Naive B cell (primary cell): ENCODE measurements at regions not wholly inside any gene's neighbourhood (a gene's known extent, or its start where the extent isn't known, plus 50 kb on each side); places are given as distances from the start of the nearest gene placed in this dataset.
A peak's percentile ranks its signal among the peaks of the same experiment; 100 is the strongest.

Experiments used
- ATAC-seq, 2 donors: fragments of 150-1000 bp; cut with Tn5 transposase; 2 replicates each; pipeline ENCODE4 v1.10.0; 2021; ENCODE audit warnings: low read depth in 2 of 2, mild to moderate bottlenecking in 2 of 2, moderate library complexity in 2 of 2
- DNase-seq: peaks from one replicate; pipeline ENCODE4 v3.0.0; 2022
- H3K27ac Mint-ChIP-seq, 6 donors: one replicate each; pipeline ENCODE4 v1.8.0; 2020 to 2022; ENCODE audit warnings: mild to moderate bottlenecking in 6 of 6, mixed read lengths in 6 of 6, moderate library complexity in 5 of 6, inconsistent platforms in 2 of 6
- H3K27me3 Mint-ChIP-seq, 3 donors: one replicate each; pipeline ENCODE4 v1.8.0; 2021 to 2022; ENCODE audit warnings: mixed read lengths in 3 of 3, mild to moderate bottlenecking in 1 of 3
- H3K36me3 Mint-ChIP-seq, 2 donors: one replicate each; pipeline ENCODE4 v1.8.0; 2020 to 2022; ENCODE audit warnings: mixed read lengths in 2 of 2, inconsistent platforms in 1 of 2, mild to moderate bottlenecking in 1 of 2
- H3K4me1 Mint-ChIP-seq, 3 donors: one replicate each; pipeline ENCODE4 v1.8.0; 2020 to 2022; ENCODE audit warnings: mixed read lengths in 3 of 3, inconsistent platforms in 1 of 3, mild to moderate bottlenecking in 1 of 3, moderate library complexity in 1 of 3
- H3K4me3 Mint-ChIP-seq, 8 donors: one replicate each; pipeline ENCODE4 v1.8.0; 2020 to 2022; ENCODE audit warnings: mild to moderate bottlenecking in 8 of 8, mixed read lengths in 8 of 8, moderate library complexity in 8 of 8, inconsistent platforms in 2 of 8
- H3K9me3 Mint-ChIP-seq, 7 donors: one replicate each; pipeline ENCODE4 v1.8.0; 2020 to 2022; ENCODE audit warnings: mixed read lengths in 7 of 7, mild to moderate bottlenecking in 5 of 7, inconsistent platforms in 2 of 7, moderate library complexity in 1 of 7

GRCh38 chr4:81963015-81963762, 410.6 kb downstream of the HNRNPD start:
- ATAC-seq = no peak

GRCh38 chr4:81960961-81961360, 412.8 kb downstream of the HNRNPD start:
- H3K4me1 Mint-ChIP-seq = peaks cover 6 to 10% (median 6%) of the 10 kb centered on the region in 3 donors
- no peaks in the 10 kb centered on the region for H3K9me3 Mint-ChIP-seq
- no peaks in the 10 kb centered on the region for H3K36me3 Mint-ChIP-seq
- no peak overlapping the region for H3K27ac Mint-ChIP-seq
- no peak overlapping the region for H3K4me3 Mint-ChIP-seq
- ATAC-seq = no peak
- DNase-seq = no peak
- peaks cover 5 to 23% (median 10%) of the 10 kb centered on the region in 3 donors for H3K27me3 Mint-ChIP-seq

More at GRCh38 chr4:81963015-81963762, 410.6 kb downstream of the HNRNPD start:
- no peaks in the 10 kb centered on the region for H3K36me3 Mint-ChIP-seq
- DNase-seq = no peak
- H3K4me3 Mint-ChIP-seq = no peak overlapping the region
- no peaks in the 10 kb centered on the region for H3K9me3 Mint-ChIP-seq
- H3K4me1 Mint-ChIP-seq = peaks cover 7 to 12% (median 12%) of the 10 kb centered on the region in 3 donors
- H3K27ac Mint-ChIP-seq = no peak overlapping the region
- H3K27me3 Mint-ChIP-seq = peaks cover 4 to 12% (median 5%) of the 10 kb centered on the region in 3 donors

- Mint-ChIP-seq H3K4me3 (no peak overlapping the region), H3K27me3 (peaks cover 20 to 21% (median 21%) of the 10 kb centered on the region in 3 donors), H3K27ac (no peak overlapping the region), H3K36me3 (no peaks in the 10 kb centered on the region), H3K9me3 (no peaks in the 10 kb centered on the region), H3K4me1 (no peaks in the 10 kb centered on the region)
- DNase-seq (no peak), ATAC-seq (no peak)
Observed at GRCh38 chr4:81954271-81954670, 419.5 kb downstream of the HNRNPD start.

- H3K27me3 Mint-ChIP-seq = peaks cover 20 to 28% (median 20%) of the 10 kb centered on the region in 3 donors
- H3K36me3 Mint-ChIP-seq = no peaks in the 10 kb centered on the region
- DNase-seq = no peak
- no peak overlapping the region for H3K4me3 Mint-ChIP-seq
- no peaks in the 10 kb centered on the region for H3K9me3 Mint-ChIP-seq
- no peaks in the 10 kb centered on the region for H3K4me1 Mint-ChIP-seq
- H3K27ac Mint-ChIP-seq = no peak overlapping the region
- ATAC-seq = no peak
Observed at GRCh38 chr4:81951891-81952455, 421.8 kb downstream of the HNRNPD start.

- no peak for ATAC-seq
- H3K36me3 Mint-ChIP-seq = no peaks in the 10 kb centered on the region
- H3K27me3 Mint-ChIP-seq = peaks cover 16 to 42% (median 36%) of the 10 kb centered on the region in 3 donors
- H3K27ac Mint-ChIP-seq = no peak overlapping the region
- no peaks in the 10 kb centered on the region for H3K4me1 Mint-ChIP-seq
- no peak for DNase-seq
- no peaks in the 10 kb centered on the region for H3K9me3 Mint-ChIP-seq
- H3K4me3 Mint-ChIP-seq = no peak overlapping the region
Observed at GRCh38 chr4:81946996-81947395, 426.8 kb downstream of the HNRNPD start.

GRCh38 chr4:81930506-81931238, 443.1 kb downstream of the HNRNPD start:
- Mint-ChIP-seq H3K27me3 (peaks cover 0 to 9% (median 0%) of the 10 kb centered on the region in 3 donors), H3K4me1 (peaks cover 0 to 3% (median 0%) of the 10 kb centered on the region in 3 donors), H3K9me3 (peaks cover 0 to 7% (median 1%) of the 10 kb centered on the region in 7 donors), H3K4me3 (no peak overlapping the region), H3K27ac (no peak overlapping the region), H3K36me3 (no peaks in the 10 kb centered on the region)
- DNase-seq (no peak), ATAC-seq (no peak)

GRCh38 chr4:81923140-81923539, 450.7 kb downstream of the HNRNPD start:
- H3K27me3 Mint-ChIP-seq = peaks cover 0 to 39% (median 0%) of the 10 kb centered on the region in 3 donors
- H3K4me1 Mint-ChIP-seq = peaks cover 0 to 10% (median 0%) of the 10 kb centered on the region in 3 donors
- DNase-seq (no peak), ATAC-seq (no peak)
- no peak overlapping the region for H3K4me3 Mint-ChIP-seq
- no peaks in the 10 kb centered on the region for H3K9me3 Mint-ChIP-seq
- H3K36me3 Mint-ChIP-seq = no peaks in the 10 kb centered on the region
- H3K27ac Mint-ChIP-seq = no peak overlapping the region

- H3K27me3 Mint-ChIP-seq = peaks cover 0 to 39% (median 0%) of the 10 kb centered on the region in 3 donors
- DNase-seq (no peak), ATAC-seq (no peak)
- no peaks in the 10 kb centered on the region for H3K9me3 Mint-ChIP-seq
- peak overlapping the region in 1 of 6 donors; percentile 59 for H3K27ac Mint-ChIP-seq
- no peak overlapping the region for H3K4me3 Mint-ChIP-seq
- no peaks in the 10 kb centered on the region for H3K36me3 Mint-ChIP-seq
- H3K4me1 Mint-ChIP-seq = peaks cover 0 to 10% (median 0%) of the 10 kb centered on the region in 3 donors
Observed at GRCh38 chr4:81922313-81922712, 450.6 kb upstream of the RASGEF1B start.

GRCh38 chr4:81921751-81922159, 450.0 kb upstream of the RASGEF1B start:
- Mint-ChIP-seq H3K9me3 (no peaks in the 10 kb centered on the region), H3K27ac (no peak overlapping the region), H3K27me3 (peaks cover 0 to 34% (median 0%) of the 10 kb centered on the region in 3 donors), H3K4me1 (peaks cover 0 to 10% (median 0%) of the 10 kb centered on the region in 3 donors), H3K4me3 (no peak overlapping the region), H3K36me3 (no peaks in the 10 kb centered on the region)
- DNase-seq (no peak), ATAC-seq (peak in 1 of 2 donors; percentile 51)

GRCh38 chr4:81919810-81920209, 448.1 kb upstream of the RASGEF1B start:
- Mint-ChIP-seq H3K4me3 (no peak overlapping the region), H3K4me1 (peaks cover 0 to 7% (median 0%) of the 10 kb centered on the region in 3 donors), H3K27ac (peak overlapping the region in 1 of 6 donors; percentile 4), H3K27me3 (peaks cover 0 to 28% (median 0%) of the 10 kb centered on the region in 3 donors), H3K36me3 (no peaks in the 10 kb centered on the region), H3K9me3 (no peaks in the 10 kb centered on the region)
- ATAC-seq = no peak
- no peak for DNase-seq

- peaks cover 0 to 7% (median 0%) of the 10 kb centered on the region in 3 donors for H3K4me1 Mint-ChIP-seq
- no peaks in the 10 kb centered on the region for H3K9me3 Mint-ChIP-seq
- no peaks in the 10 kb centered on the region for H3K36me3 Mint-ChIP-seq
- peaks cover 0 to 23% (median 0%) of the 10 kb centered on the region in 3 donors for H3K27me3 Mint-ChIP-seq
- H3K27ac Mint-ChIP-seq = peak overlapping the region in 1 of 6 donors; percentile 4
- ATAC-seq (peak; percentile 77 to 87), DNase-seq (peak; percentile 2)
- H3K4me3 Mint-ChIP-seq = no peak overlapping the region
Observed at GRCh38 chr4:81919223-81919622, 447.5 kb upstream of the RASGEF1B start.

GRCh38 chr4:81915430-81915829, 443.7 kb upstream of the RASGEF1B start:
- no peaks in the 10 kb centered on the region for H3K9me3 Mint-ChIP-seq
- H3K36me3 Mint-ChIP-seq = no peaks in the 10 kb centered on the region
- H3K4me3 Mint-ChIP-seq = no peak overlapping the region
- DNase-seq (no peak), ATAC-seq (no peak)
- H3K4me1 Mint-ChIP-seq = peaks cover 4 to 9% (median 6%) of the 10 kb centered on the region in 3 donors
- peak overlapping the region in 1 of 6 donors; percentile 11 for H3K27ac Mint-ChIP-seq
- H3K27me3 Mint-ChIP-seq = peaks cover 4 to 21% (median 10%) of the 10 kb centered on the region in 3 donors

GRCh38 chr4:81914623-81915022, 442.9 kb upstream of the RASGEF1B start:
- H3K9me3 Mint-ChIP-seq = no peaks in the 10 kb centered on the region
- H3K27ac Mint-ChIP-seq = no peak overlapping the region
- H3K4me1 Mint-ChIP-seq = peaks cover 4 to 9% (median 6%) of the 10 kb centered on the region in 3 donors
- peaks cover 4 to 21% (median 10%) of the 10 kb centered on the region in 3 donors for H3K27me3 Mint-ChIP-seq
- H3K36me3 Mint-ChIP-seq = no peaks in the 10 kb centered on the region
- H3K4me3 Mint-ChIP-seq = no peak overlapping the region
- DNase-seq (no peak), ATAC-seq (no peak)
